GM12878 (cell line): ENCODE measurements at regions not wholly inside any gene's neighbourhood (a gene's known extent, or its start where the extent isn't known, plus 50 kb on each side); places are given as distances from the start of the nearest gene placed in this dataset.

Experiments used
- ATAC-seq: fragments of 200-7000 bp; cut with Tn5 transposase; 3 replicates; pipeline ENCODE4 v1.9.1; 2020; ENCODE audit warnings: mild to moderate bottlenecking, moderate library complexity
- BruUV-seq: library from RNA; stranded (reverse); fragments of 400-500 nt; replicated peaks from 2 replicates; lab custom pipeline; 2021; lab: Mats Ljungman, UMichigan
- CTCF ChIA-PET: fragments of 300-600 bp; sonication (Branson Sonifier 250); formaldehyde crosslinking; extraction: SDS; loops from one replicate; lab custom pipeline; 2021; ENCODE audit warnings: inconsistent platforms; lab: Yijun Ruan, JAX
- POLR2A ChIA-PET: fragments of 350-600 bp; formaldehyde crosslinking; extraction: SDS; loops from one replicate; lab custom pipeline; 2021; ENCODE audit warnings: inconsistent platforms; lab: Charles Lee
- RAD21 ChIA-PET: fragments of 300-600 bp; sonication (Branson Sonifier 250); formaldehyde crosslinking; loops from one replicate; lab custom pipeline; 2023; ENCODE audit warnings: antibody characterized with exemption; ENCODE audit not compliant: unreplicated experiment; lab: Charles Lee
- SMC1A ChIA-PET: fragments of 300-600 bp; sonication (Branson Sonifier 250); formaldehyde crosslinking; loops from one replicate; lab custom pipeline; 2023; ENCODE audit not compliant: unreplicated experiment, uncharacterized antibody; lab: Charles Lee
- DNase-seq: peaks from one replicate; pipeline ENCODE4 v3.0.0-alpha.2; 2011; ENCODE audit warnings: low read depth, low spot score
- FAIRE-seq: peaks from 3 replicates; lab custom pipeline; 2011; peaks lifted over from hg19 to GRCh38; lab: Jason Lieb, UNC
- H2AFZ ChIP-seq: 2 replicates; pipeline ENCODE4 v1.6.0; 2011; ENCODE audit warnings: low read depth, low read length, control low read depth; ENCODE audit not compliant: control insufficient read depth
- H3K27ac ChIP-seq: 2 replicates; pipeline ENCODE4 v1.5.1; 2011; ENCODE audit warnings: control low read depth; ENCODE audit not compliant: control insufficient read depth, insufficient read depth
- H3K27me3 ChIP-seq, 2 experiments: replicated peaks in 1 of 2; 2 replicates each; pipeline versions ENCODE4 v1.6.0 to v1.6.1; 2011; ENCODE audit warnings: low read length in 1 of 2; ENCODE audit not compliant: control insufficient read depth in 2 of 2, insufficient read depth in 2 of 2
- H3K36me3 ChIP-seq, 2 experiments: 2 replicates each; pipeline ENCODE4 v1.5.1; 2011; ENCODE audit warnings: low read length in 1 of 2; ENCODE audit not compliant: control insufficient read depth in 2 of 2, insufficient read depth in 2 of 2
- H3K4me1 ChIP-seq: 2 replicates; pipeline ENCODE4 v1.6.1; 2011; ENCODE audit warnings: mild to moderate bottlenecking, low read length, moderate library complexity, mixed read lengths; ENCODE audit not compliant: control insufficient read depth, insufficient read depth
- H3K4me2 ChIP-seq: 2 replicates; pipeline ENCODE4 v1.6.0; 2011; ENCODE audit warnings: control low read depth; ENCODE audit not compliant: control insufficient read depth, insufficient read depth
- H3K4me3 ChIP-seq: fragments of 200-600 bp; sonication (generic); 2 replicates; pipeline ENCODE4 v1.5.1; 2016
- H3K79me2 ChIP-seq: 2 replicates; pipeline ENCODE4 v1.6.0; 2011; ENCODE audit warnings: low read length; ENCODE audit not compliant: control insufficient read depth, insufficient read depth
- H3K9ac ChIP-seq: 2 replicates; pipeline ENCODE4 v1.8.0; 2011; ENCODE audit warnings: low read length, control low read depth, mixed read lengths; ENCODE audit not compliant: control insufficient read depth, insufficient read depth
- H3K9me3 ChIP-seq: replicated peaks from 3 replicates; pipeline ENCODE4 v1.5.1; 2011; ENCODE audit warnings: mild to moderate bottlenecking, low read length; ENCODE audit not compliant: control insufficient read depth, insufficient read depth
- H4K20me1 ChIP-seq: 2 replicates; pipeline ENCODE4 v1.6.0; 2011; ENCODE audit not compliant: control insufficient read depth, insufficient read depth
- ASH2L ChIP-seq: fragments of 300-600, 200-600 bp; sonication (generic); IDR thresholded peaks from 2 replicates; pipeline ENCODE4 v1.6.1; 2017; ENCODE audit warnings: low read depth, mild to moderate bottlenecking, borderline replicate concordance
- BCL11A ChIP-seq: IDR thresholded peaks from 2 replicates; pipeline ENCODE4 v1.6.1; 2011; ENCODE audit warnings: low read depth, low read length
- JUND ChIP-seq: IDR thresholded peaks from 2 replicates; pipeline ENCODE4 v1.6.1; 2012; ENCODE audit warnings: low read depth, mild to moderate bottlenecking, low read length, improper control_type of control experiment, moderate library complexity
- KLF5 ChIP-seq: fragments of 450-650 bp; IDR thresholded peaks from 2 replicates; pipeline ENCODE4 v1.6.1; 2014; ENCODE audit warnings: mild to moderate bottlenecking; ENCODE audit not compliant: partially characterized antibody
- PRDM15 ChIP-seq: fragments of 450-650 bp; formaldehyde crosslinking; IDR thresholded peaks from 2 replicates; pipeline ENCODE4 v1.4.0; 2020; ENCODE audit warnings: mild to moderate bottlenecking, moderate library complexity
- SMAD1 ChIP-seq: fragments of 450-650 bp; IDR thresholded peaks from 2 replicates; pipeline ENCODE4 v1.6.1; 2018; ENCODE audit warnings: mild to moderate bottlenecking, low read depth; ENCODE audit not compliant: partially characterized antibody
- SMARCA5 ChIP-seq: fragments of 450-650 bp; IDR thresholded peaks from 2 replicates; pipeline ENCODE4 v1.6.1; 2017; ENCODE audit warnings: mild to moderate bottlenecking
- SREBF1 ChIP-seq: IDR thresholded peaks from 2 replicates; pipeline ENCODE4 v1.6.1; 2012; ENCODE audit warnings: mild to moderate bottlenecking, low read length
- SREBF2 ChIP-seq: IDR thresholded peaks from 2 replicates; pipeline ENCODE4 v1.6.1; 2012; ENCODE audit warnings: mild to moderate bottlenecking, low read length
- SRF ChIP-seq, 2 experiments: IDR thresholded peaks; 2 replicates each; pipeline ENCODE4 v1.6.1; 2011; ENCODE audit warnings: low read depth in 2 of 2, low read length in 2 of 2, mild to moderate bottlenecking in 1 of 2, moderate library complexity in 1 of 2
- SUPT20H ChIP-seq: IDR thresholded peaks from 2 replicates; pipeline ENCODE4 v1.6.1; 2011; ENCODE audit warnings: low read depth, mild to moderate bottlenecking, low read length, moderate library complexity, borderline replicate concordance; ENCODE audit not compliant: control insufficient read depth
- TBL1XR1 ChIP-seq: IDR thresholded peaks from 2 replicates; pipeline ENCODE4 v1.6.1; 2012; ENCODE audit warnings: low read depth, low read length, improper control_type of control experiment
- TCF12 ChIP-seq: IDR thresholded peaks from 2 replicates; pipeline ENCODE4 v1.6.1; 2011; ENCODE audit warnings: low read depth, mild to moderate bottlenecking, low read length
- ZBTB40 ChIP-seq: fragments of 450-650 bp; IDR thresholded peaks from 2 replicates; pipeline ENCODE4 v1.6.1; 2016; ENCODE audit warnings: mild to moderate bottlenecking, moderate library complexity, borderline replicate concordance
- ZNF207 ChIP-seq: fragments of 450-650 bp; IDR thresholded peaks from 2 replicates; pipeline ENCODE4 v1.6.1; 2014; ENCODE audit warnings: antibody characterized with exemption, mild to moderate bottlenecking, borderline replicate concordance
- WGBS: methylation state at CpG from one replicate; pipeline ENCODE4 v1.1.6; 2016; ENCODE audit warnings: low lambda C conversion rate; ENCODE audit not compliant: insufficient replicate concordance, insufficient coverage; ENCODE audit errors: missing lambda C conversion rate; 5-methylcytosine and 5-hydroxymethylcytosine counted together
- in situ Hi-C: fragments of 300-500 bp; cut with MboI; formaldehyde crosslinking; loops from 9 replicates; pipeline ENCODE4 v1.14.3; 2018; ENCODE audit warnings: mixed read lengths
- intact Hi-C: fragments of 100-400 bp; cut with micrococcal nuclease; formaldehyde crosslinking; loops from one replicate; pipeline ENCODE4 v1.14.2; 2022; ENCODE audit not compliant: unreplicated experiment

DNA sequence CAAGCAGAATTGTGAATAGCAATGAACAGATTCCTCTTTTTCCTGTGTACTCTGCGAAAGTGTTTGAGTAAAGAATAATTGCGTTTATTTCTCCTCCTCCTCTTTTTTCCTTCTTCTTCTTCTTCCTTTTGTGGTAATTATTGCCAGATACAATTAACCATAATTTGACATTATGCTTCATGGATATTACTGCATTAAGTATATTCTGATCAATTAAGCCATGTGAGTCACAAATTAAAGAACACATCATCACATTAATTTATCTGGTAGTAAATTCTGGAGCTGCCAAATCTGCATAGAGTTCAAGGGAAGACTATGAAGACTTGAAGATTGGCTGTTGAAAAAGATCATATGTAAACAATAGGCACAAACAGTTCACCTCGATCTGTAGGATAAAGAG lies 72.9 kb upstream of the TFPI start:
- Histone ChIP-seq H2AFZ (no peak overlapping the region), H3K4me2 (no peak overlapping the region), H3K36me3 (no peaks in the 10 kb centered on the region), H3K4me1 (no peaks in the 10 kb centered on the region), H3K9ac (no peak overlapping the region), H4K20me1 (no peaks in the 10 kb centered on the region), H3K27me3 (no peaks in the 10 kb centered on the region), H3K27ac (no peak overlapping the region), H3K79me2 (no peaks in the 10 kb centered on the region), H3K9me3 (no peaks in the 10 kb centered on the region), H3K4me3 (no peak overlapping the region)
- SMC1A ChIA-PET: no interaction called here
- POLR2A ChIA-PET: no interaction called here
- no peak for ATAC-seq
- FAIRE-seq: no peak
- DNase-seq: no peak
- RAD21 ChIA-PET: no interaction called here
- 22% methylated on average over 3 of the region's 3 CpGs for WGBS
- BruUV-seq: no TSS peak
- in situ Hi-C loops (no loop called here), intact Hi-C loops (no loop called here)
- CTCF ChIA-PET: no interaction called here
- TF ChIP-seq SUPT20H: no peak
- TF ChIP-seq JUND: no peak
- no peak for TF ChIP-seq TCF12
- no peak for TF ChIP-seq SMARCA5
- TF ChIP-seq ASH2L: no peak
- no peak for TF ChIP-seq PRDM15
- no peak for TF ChIP-seq SREBF2
- TF ChIP-seq TBL1XR1: no peak
- TF ChIP-seq KLF5: no peak
- TF ChIP-seq ZNF207: no peak
- TF ChIP-seq BCL11A: no peak
- TF ChIP-seq SRF (IDR thresholded peaks at IDR 0.05; ENCODE audit: low read depth in 2 of 2, low read length in 2 of 2): no peak
- TF ChIP-seq SREBF1: no peak
- no peak for TF ChIP-seq SMAD1
- no peak for TF ChIP-seq ZBTB40
